Breast epithelium (tissue), 4 donors: ENCODE measurements at regions not wholly inside any gene's neighbourhood (a gene's known extent, or its start where the extent isn't known, plus 50 kb on each side); places are given as distances from the start of the nearest gene placed in this dataset.

Source experiments
- DNase-seq, 2 donors: peaks; one replicate each; pipeline ENCODE4 v3.0.0-alpha.2; 2019; ENCODE audit warnings: low spot score in 2 of 2
- H3K27ac ChIP-seq, 2 donors: fragments of 200-600 bp; sonication (generic) in 1 of 2; one replicate each; pipeline ENCODE4 v1.5.1; 2016 to 2019; ENCODE audit warnings: mild to moderate bottlenecking in 1 of 2
- H3K27me3 ChIP-seq, 2 donors: fragments of 200-600 bp; sonication (generic) in 1 of 2; one replicate each; pipeline versions ENCODE4 v1.5.1 to v1.6.0; 2017 to 2019; ENCODE audit warnings: control low read depth in 1 of 2, mild to moderate bottlenecking in 1 of 2
- H3K36me3 ChIP-seq: fragments of 200-600 bp; one replicate; pipeline ENCODE4 v1.5.1; 2019
- H3K4me1 ChIP-seq, 2 donors: fragments of 200-600 bp; sonication (generic); one replicate each; pipeline ENCODE4 v1.5.1; 2016 to 2019; ENCODE audit warnings: control low read depth in 1 of 2
- H3K4me3 ChIP-seq, 3 donors: fragments of 200-600 bp; sonication (generic); 1 replicate in 2 of 3; 2 replicates in 1 of 3; pipeline ENCODE4 v1.5.1; 2016 to 2019; ENCODE audit warnings: mild to moderate bottlenecking in 3 of 3, moderate library complexity in 2 of 3
- H3K9me3 ChIP-seq, 2 donors: fragments of 200-600 bp; sonication (generic) in 1 of 2; one replicate each; pipeline ENCODE4 v1.5.1; 2016 to 2019; ENCODE audit warnings: control low read depth in 1 of 2
- POLR2A ChIP-seq: fragments of 450-650 bp; IDR thresholded peaks from one replicate; pipeline ENCODE4 v1.6.1; 2016; ENCODE audit warnings: antibody characterized with exemption, mild to moderate bottlenecking, moderate library complexity
- POLR2AphosphoS5 ChIP-seq, 3 donors: sonication (generic); formaldehyde crosslinking; IDR thresholded peaks; one replicate each; pipeline ENCODE4 v1.6.1; 2017; ENCODE audit warnings: antibody characterized with exemption in 3 of 3
- intact Hi-C: fragments of 100-400 bp; cut with DNase I; formaldehyde crosslinking; loops from one replicate; pipeline ENCODE4 v1.15.1; 2023; ENCODE audit warnings: low total_unique reads
- TF ChIP-seq, protein P1 (sequence below), 3 donors: fragments of 450-650 bp; IDR thresholded peaks; one replicate each; pipeline ENCODE4 v1.5.1; 2016 to 2017; ENCODE audit warnings: antibody characterized with exemption in 3 of 3, mild to moderate bottlenecking in 3 of 3, moderate library complexity in 3 of 3

DNA sequence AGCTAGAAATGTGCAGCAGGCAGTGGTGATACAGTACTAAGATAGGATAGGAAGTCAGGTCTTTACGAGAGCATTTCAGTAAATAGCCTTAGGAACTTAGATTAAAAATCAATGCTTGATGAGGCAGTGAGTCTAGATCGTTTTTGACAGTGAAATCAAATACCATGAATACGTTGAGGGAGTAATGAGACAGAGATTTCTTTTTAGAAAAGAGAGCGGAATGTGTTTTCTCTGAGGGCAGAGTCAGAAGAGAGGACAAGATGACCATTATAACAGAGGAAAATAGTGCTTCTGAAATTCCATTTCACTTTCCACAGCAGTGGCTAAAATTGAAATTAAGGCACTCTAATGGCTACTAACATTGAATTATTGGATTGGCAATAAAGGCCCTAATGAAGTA is 339.6 kb downstream of the UTRN start:
- H3K27ac ChIP-seq, result no peak overlapping the region
- H3K4me1 ChIP-seq, result no peaks in the 10 kb centered on the region
- intact Hi-C loops, result no loop called here
- H3K9me3 ChIP-seq, result no peaks in the 10 kb centered on the region
- TF ChIP-seq, protein P1, sequence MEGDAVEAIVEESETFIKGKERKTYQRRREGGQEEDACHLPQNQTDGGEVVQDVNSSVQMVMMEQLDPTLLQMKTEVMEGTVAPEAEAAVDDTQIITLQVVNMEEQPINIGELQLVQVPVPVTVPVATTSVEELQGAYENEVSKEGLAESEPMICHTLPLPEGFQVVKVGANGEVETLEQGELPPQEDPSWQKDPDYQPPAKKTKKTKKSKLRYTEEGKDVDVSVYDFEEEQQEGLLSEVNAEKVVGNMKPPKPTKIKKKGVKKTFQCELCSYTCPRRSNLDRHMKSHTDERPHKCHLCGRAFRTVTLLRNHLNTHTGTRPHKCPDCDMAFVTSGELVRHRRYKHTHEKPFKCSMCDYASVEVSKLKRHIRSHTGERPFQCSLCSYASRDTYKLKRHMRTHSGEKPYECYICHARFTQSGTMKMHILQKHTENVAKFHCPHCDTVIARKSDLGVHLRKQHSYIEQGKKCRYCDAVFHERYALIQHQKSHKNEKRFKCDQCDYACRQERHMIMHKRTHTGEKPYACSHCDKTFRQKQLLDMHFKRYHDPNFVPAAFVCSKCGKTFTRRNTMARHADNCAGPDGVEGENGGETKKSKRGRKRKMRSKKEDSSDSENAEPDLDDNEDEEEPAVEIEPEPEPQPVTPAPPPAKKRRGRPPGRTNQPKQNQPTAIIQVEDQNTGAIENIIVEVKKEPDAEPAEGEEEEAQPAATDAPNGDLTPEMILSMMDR (IDR thresholded peaks at IDR 0.05), result no peak
- TF ChIP-seq POLR2AphosphoS5 (IDR thresholded peaks at IDR 0.05), result no peak
- no peaks in the 10 kb centered on the region for H3K36me3 ChIP-seq
- H3K27me3 ChIP-seq, result no peaks in the 10 kb centered on the region
- no peak overlapping the region for H3K4me3 ChIP-seq
- DNase-seq, result no peak

DNA sequence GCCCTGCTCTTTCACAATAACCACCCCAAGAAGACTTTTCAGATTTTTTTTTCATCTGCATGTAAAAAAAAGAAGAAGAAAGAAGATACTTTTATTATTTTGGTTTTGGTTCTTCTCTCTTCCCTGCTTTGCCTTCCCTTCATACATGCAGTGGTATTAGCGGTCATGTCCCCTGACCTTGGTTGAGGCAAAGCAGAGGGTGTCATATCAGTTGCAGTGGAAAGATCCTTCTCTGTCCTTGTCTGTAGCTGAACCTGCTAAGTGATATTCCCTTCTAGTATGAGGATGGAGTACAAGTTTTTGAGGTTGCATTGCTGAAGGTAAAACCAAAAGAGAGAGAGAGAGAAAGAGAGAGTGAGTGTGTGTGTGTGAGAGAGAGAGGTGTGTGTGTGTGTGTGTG is 345.7 kb downstream of the UTRN start:
- Histone ChIP-seq H3K4me3 (no peak overlapping the region), H3K4me1 (no peaks in the 10 kb centered on the region), H3K9me3 (no peaks in the 10 kb centered on the region), H3K36me3 (no peaks in the 10 kb centered on the region), H3K27ac (no peak overlapping the region), H3K27me3 (no peaks in the 10 kb centered on the region)
- DNase-seq, result no peak
- intact Hi-C loops, result no loop called here
- TF ChIP-seq, protein P1 (IDR thresholded peaks at IDR 0.05), result no peak
- TF ChIP-seq POLR2A (no peak), POLR2AphosphoS5 (IDR thresholded peaks at IDR 0.05) (no peak)

DNA sequence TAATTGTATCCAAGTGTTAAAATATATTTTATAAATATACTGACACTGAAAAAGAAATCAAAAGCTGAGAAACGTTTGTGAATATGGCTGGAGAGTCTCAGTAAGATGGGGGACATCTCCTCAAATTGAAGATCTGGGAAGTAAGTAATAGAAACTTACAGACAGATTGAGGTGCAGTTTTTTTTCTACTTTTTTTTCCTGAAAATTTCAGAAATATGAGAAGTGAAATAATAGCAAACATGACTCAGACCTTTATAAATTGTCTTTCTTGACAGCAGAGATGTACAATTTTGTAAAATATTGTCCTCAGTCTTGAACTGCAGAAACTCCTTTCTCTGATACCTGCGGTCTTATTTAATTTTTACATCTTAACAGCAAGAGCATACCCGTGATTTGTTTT is 347.1 kb downstream of the UTRN start:
- TF ChIP-seq POLR2A (no peak), POLR2AphosphoS5 (IDR thresholded peaks at IDR 0.05) (no peak)
- TF ChIP-seq, protein P1 (IDR thresholded peaks at IDR 0.05), result no peak

DNA sequence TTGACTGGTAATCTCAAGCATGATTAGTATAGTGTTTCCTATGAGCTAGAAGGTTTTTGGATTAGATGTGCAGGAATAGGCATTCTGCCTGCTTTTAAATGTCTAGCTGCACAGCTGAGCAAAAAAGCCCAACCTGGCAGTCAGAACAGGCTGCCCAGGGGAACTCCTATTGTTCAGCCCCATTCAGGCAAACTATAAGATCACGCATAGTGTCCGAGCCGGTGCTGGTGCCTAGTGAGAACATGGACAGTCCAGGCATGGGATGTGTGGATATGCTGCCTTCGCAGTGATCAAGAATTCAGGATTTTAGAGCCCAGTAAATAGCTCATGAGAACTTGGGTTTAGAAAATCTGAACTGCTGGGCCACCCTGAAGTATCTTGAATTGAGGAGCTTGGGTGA is 348.8 kb downstream of the UTRN start:
- TF ChIP-seq POLR2AphosphoS5 (IDR thresholded peaks at IDR 0.05) (no peak), POLR2A (no peak)
- TF ChIP-seq, protein P1 (IDR thresholded peaks at IDR 0.05), result no peak
- Histone ChIP-seq H3K27me3 (no peaks in the 10 kb centered on the region), H3K27ac (no peak overlapping the region), H3K9me3 (no peaks in the 10 kb centered on the region), H3K4me3 (no peak overlapping the region), H3K4me1 (no peaks in the 10 kb centered on the region), H3K36me3 (no peaks in the 10 kb centered on the region)
- intact Hi-C loops, result no loop called here
- no peak for DNase-seq

More for the DNA sequence above, 347.1 kb downstream of the UTRN start:
- Histone ChIP-seq H3K36me3 (no peaks in the 10 kb centered on the region), H3K27me3 (no peaks in the 10 kb centered on the region), H3K27ac (no peak overlapping the region), H3K4me3 (no peak overlapping the region), H3K9me3 (no peaks in the 10 kb centered on the region), H3K4me1 (no peaks in the 10 kb centered on the region)
- intact Hi-C loops, result no loop called here
- DNase-seq, result no peak

DNA sequence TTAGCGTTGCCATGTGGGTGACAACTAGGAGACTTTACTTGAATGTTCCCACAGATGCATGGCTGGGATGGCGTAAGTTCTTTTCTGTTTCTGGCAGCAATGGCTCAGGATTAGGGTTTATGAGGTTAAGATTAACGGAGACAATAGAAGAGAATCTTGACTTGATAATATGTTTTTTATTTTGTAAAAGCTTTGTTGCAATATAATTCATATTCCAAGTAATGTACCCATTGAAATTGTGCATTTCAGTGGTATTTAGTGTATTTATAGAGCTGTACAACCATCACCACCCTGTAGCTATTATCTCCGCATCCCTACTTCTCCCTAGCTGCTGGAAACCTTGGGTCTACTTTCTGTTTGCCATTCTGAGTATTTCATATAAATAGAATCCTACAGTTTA is 349.2 kb downstream of the UTRN start:
- no peak for DNase-seq
- no peaks in the 10 kb centered on the region for H3K4me1 ChIP-seq
- H3K27me3 ChIP-seq, result no peaks in the 10 kb centered on the region
- H3K4me3 ChIP-seq, result no peak overlapping the region
- no peaks in the 10 kb centered on the region for H3K36me3 ChIP-seq
- intact Hi-C loops, result no loop called here
- H3K27ac ChIP-seq, result no peak overlapping the region
- TF ChIP-seq POLR2A (no peak), POLR2AphosphoS5 (IDR thresholded peaks at IDR 0.05) (no peak)
- TF ChIP-seq, protein P1 (IDR thresholded peaks at IDR 0.05), result no peak
- H3K9me3 ChIP-seq, result no peaks in the 10 kb centered on the region
